Calu3 (cell line): ENCODE measurements at regions not wholly inside any gene's neighbourhood (a gene's known extent, or its start where the extent isn't known, plus 50 kb on each side); places are given as distances from the start of the nearest gene placed in this dataset.

ENCODE experiments used
- BruUV-seq: library from RNA; stranded (reverse); fragments of 400-500 nt; replicated peaks from 2 replicates; lab custom pipeline; 2021; lab: Mats Ljungman, UMichigan
- CTCF ChIA-PET: fragments of 300-600 bp; sonication (Branson Sonifier 250); formaldehyde crosslinking; loops from one replicate; lab custom pipeline; 2022; ENCODE audit warnings: antibody characterized with exemption; lab: Charles Lee
- DNase-seq: peaks from one replicate; pipeline ENCODE4 v3.0.0; 2022
- H3K27ac Mint-ChIP-seq: one replicate; pipeline ENCODE4 v1.8.0; 2022; ENCODE audit warnings: mixed read lengths; ENCODE audit not compliant: unreplicated experiment
- H3K27me3 Mint-ChIP-seq: one replicate; pipeline ENCODE4 v1.8.0; 2022; ENCODE audit warnings: mixed read lengths; ENCODE audit not compliant: unreplicated experiment
- H3K36me3 Mint-ChIP-seq: one replicate; pipeline ENCODE4 v1.8.0; 2022; ENCODE audit warnings: mild to moderate bottlenecking, moderate library complexity, mixed read lengths; ENCODE audit not compliant: insufficient read depth, unreplicated experiment
- H3K4me1 Mint-ChIP-seq: one replicate; pipeline ENCODE4 v1.8.0; 2022; ENCODE audit warnings: mild to moderate bottlenecking, low read depth, mixed read lengths; ENCODE audit not compliant: unreplicated experiment
- H3K4me3 Mint-ChIP-seq: one replicate; pipeline ENCODE4 v1.8.0; 2022; ENCODE audit warnings: mild to moderate bottlenecking, low read depth, moderate library complexity, mixed read lengths; ENCODE audit not compliant: unreplicated experiment
- H3K9me3 Mint-ChIP-seq: one replicate; pipeline ENCODE4 v1.8.0; 2022; ENCODE audit warnings: low read depth, mixed read lengths; ENCODE audit not compliant: unreplicated experiment
- intact Hi-C: fragments of 100-400 bp; cut with micrococcal nuclease; formaldehyde crosslinking; loops from one replicate; pipeline ENCODE4 v1.10.0; 2022; ENCODE audit not compliant: unreplicated experiment
- TF ChIP-seq, protein P1 (sequence below): fragments of 200-600 bp; IDR thresholded peaks from one replicate; pipeline ENCODE4 v1.8.0; 2022; ENCODE audit warnings: antibody characterized with exemption; ENCODE audit not compliant: unreplicated experiment

DNA sequence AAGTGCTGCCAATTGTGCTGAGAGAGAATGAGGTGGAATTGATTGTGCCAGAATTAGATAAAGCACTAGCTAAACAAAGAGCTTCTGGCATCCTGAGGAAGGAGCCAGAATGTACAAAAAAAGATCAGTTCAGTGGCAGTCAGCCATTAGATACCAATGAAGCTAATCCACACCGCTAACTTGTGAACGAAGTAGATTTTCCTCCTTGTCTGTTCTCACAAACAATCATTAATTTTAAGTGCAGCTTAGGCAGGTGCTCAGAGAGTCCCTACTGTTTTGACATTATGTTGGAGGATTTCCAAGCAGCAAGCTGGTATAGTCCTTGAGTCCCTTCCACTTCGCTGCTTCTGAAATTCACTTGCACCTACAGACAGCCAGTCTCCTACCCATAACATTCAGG lies 617.4 kb downstream of the CENPC start:
- no peak overlapping the region for H3K4me3 Mint-ChIP-seq
- CTCF ChIA-PET: no interaction called here
- intact Hi-C loops: no loop called here
- H3K36me3 Mint-ChIP-seq: no peaks in the 10 kb centered on the region
- H3K4me1 Mint-ChIP-seq: no peaks in the 10 kb centered on the region
- no TSS peak for BruUV-seq
- H3K27me3 Mint-ChIP-seq: no peaks in the 10 kb centered on the region
- TF ChIP-seq, protein P1, sequence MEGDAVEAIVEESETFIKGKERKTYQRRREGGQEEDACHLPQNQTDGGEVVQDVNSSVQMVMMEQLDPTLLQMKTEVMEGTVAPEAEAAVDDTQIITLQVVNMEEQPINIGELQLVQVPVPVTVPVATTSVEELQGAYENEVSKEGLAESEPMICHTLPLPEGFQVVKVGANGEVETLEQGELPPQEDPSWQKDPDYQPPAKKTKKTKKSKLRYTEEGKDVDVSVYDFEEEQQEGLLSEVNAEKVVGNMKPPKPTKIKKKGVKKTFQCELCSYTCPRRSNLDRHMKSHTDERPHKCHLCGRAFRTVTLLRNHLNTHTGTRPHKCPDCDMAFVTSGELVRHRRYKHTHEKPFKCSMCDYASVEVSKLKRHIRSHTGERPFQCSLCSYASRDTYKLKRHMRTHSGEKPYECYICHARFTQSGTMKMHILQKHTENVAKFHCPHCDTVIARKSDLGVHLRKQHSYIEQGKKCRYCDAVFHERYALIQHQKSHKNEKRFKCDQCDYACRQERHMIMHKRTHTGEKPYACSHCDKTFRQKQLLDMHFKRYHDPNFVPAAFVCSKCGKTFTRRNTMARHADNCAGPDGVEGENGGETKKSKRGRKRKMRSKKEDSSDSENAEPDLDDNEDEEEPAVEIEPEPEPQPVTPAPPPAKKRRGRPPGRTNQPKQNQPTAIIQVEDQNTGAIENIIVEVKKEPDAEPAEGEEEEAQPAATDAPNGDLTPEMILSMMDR: no peak
- DNase-seq: no peak
- no peaks in the 10 kb centered on the region for H3K9me3 Mint-ChIP-seq
- no peak overlapping the region for H3K27ac Mint-ChIP-seq

DNA sequence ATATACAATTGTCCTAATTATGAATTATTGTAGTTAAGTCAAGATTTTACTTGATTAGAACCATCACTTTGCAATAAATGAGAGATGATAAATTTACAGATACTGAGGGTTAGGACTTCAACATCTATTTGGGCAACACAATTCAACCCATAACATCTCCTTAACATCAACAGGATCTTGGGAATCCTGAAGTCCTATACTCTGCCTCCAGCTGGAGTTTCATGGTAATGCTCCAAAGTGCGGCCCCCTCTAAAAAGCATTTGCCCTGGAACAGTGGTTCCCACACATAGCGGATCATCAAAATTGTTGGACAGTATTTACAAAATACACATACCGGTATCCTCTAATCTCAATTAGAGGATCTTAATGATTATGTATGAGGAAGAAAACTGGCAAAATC lies 618.6 kb downstream of the CENPC start:
- Mint-ChIP-seq H3K27me3 (no peaks in the 10 kb centered on the region), H3K27ac (no peak overlapping the region), H3K9me3 (no peaks in the 10 kb centered on the region), H3K4me3 (no peak overlapping the region), H3K36me3 (no peaks in the 10 kb centered on the region), H3K4me1 (no peaks in the 10 kb centered on the region)
- no TSS peak for BruUV-seq
- CTCF ChIA-PET: no interaction called here
- DNase-seq: no peak
- TF ChIP-seq, protein P1: no peak
- intact Hi-C loops: no loop called here

DNA sequence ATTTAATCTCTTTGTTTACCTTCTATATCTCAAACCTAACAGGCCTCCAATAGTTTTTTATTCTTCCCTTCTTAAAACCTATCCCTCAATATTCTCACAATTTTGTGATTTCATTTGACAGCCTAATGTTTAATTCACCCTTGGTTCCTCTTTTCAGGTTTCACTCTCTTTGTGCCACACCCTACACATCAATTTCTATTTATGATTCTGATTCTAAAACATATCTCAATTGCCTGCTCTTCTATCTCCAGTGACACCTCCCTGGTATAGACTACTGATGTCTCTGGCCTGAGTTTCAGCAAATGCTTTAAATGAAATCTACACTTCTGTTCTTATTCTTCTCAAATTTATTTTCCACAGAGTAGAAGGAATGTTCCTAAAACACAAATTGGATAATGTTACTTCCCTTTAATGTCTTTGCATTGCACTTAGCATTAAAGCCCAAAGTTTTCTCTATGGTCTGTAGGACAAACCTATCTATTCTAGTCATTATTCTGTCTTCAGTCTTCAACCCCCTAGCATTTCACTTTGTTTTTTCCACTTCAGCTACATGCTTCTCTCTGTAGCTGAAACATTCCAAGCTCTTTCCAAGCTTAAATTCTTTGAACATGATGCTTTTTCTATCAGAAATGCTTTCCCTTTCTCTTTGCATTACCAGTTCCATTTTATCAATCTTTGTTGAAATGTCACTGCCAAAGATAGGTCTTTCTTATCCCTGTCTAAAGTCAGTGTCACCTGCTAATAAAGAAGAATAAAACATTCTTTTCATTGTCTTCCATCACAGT lies 622.0 kb downstream of the CENPC start:
- Mint-ChIP-seq H3K4me1 (no peaks in the 10 kb centered on the region), H3K9me3 (no peaks in the 10 kb centered on the region), H3K36me3 (no peaks in the 10 kb centered on the region), H3K4me3 (no peak overlapping the region), H3K27me3 (no peaks in the 10 kb centered on the region), H3K27ac (no peak overlapping the region)
- TF ChIP-seq, protein P1: no peak
- no peak for DNase-seq
- BruUV-seq: no TSS peak
- CTCF ChIA-PET: no interaction called here
- intact Hi-C loops: no loop called here

DNA sequence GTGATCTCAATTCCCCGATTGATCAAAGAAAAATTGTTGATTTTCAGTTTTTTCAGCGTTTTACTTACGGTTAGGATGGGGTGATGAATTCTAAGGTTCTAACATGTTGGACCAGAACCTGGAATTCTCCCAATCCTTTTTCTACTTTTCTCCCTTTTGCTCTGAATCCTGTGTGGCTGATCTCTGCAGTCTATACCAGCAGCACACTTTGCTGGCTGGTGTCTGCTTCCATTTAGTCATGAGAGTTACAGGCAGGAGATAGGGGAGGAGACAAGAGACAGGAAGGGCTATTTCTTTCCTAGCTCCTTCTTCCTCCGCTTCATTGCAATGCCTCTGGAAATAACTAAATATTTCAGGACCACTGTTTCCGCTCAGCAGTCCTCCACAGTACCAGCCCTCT lies 623.9 kb downstream of the CENPC start:
- intact Hi-C loops: no loop called here
- BruUV-seq: no TSS peak
- DNase-seq: no peak
- Mint-ChIP-seq H3K36me3 (no peaks in the 10 kb centered on the region), H3K27ac (no peak overlapping the region), H3K4me1 (no peaks in the 10 kb centered on the region), H3K4me3 (no peak overlapping the region), H3K9me3 (peaks cover 2% of the 10 kb centered on the region), H3K27me3 (no peaks in the 10 kb centered on the region)
- TF ChIP-seq, protein P1: no peak
- CTCF ChIA-PET: no interaction called here
